Transverse colon (tissue), 3 donors: ENCODE measurements at regions not wholly inside any gene's neighbourhood (a gene's known extent, or its start where the extent isn't known, plus 50 kb on each side); places are given as distances from the start of the nearest gene placed in this dataset.

Experiments used
- EP300 ChIP-seq: sonication (generic); formaldehyde crosslinking; IDR thresholded peaks from one replicate; pipeline ENCODE4 v1.6.1; 2017; ENCODE audit warnings: antibody characterized with exemption, low read depth
- POLR2A ChIP-seq: fragments of 450-650 bp; IDR thresholded peaks from one replicate; pipeline ENCODE4 v1.6.1; 2016; ENCODE audit warnings: antibody characterized with exemption, mild to moderate bottlenecking, moderate library complexity
- POLR2AphosphoS5 ChIP-seq, 3 donors: sonication (generic); formaldehyde crosslinking; IDR thresholded peaks; one replicate each; pipeline ENCODE4 v1.6.1; 2016; ENCODE audit warnings: antibody characterized with exemption in 3 of 3

DNA sequence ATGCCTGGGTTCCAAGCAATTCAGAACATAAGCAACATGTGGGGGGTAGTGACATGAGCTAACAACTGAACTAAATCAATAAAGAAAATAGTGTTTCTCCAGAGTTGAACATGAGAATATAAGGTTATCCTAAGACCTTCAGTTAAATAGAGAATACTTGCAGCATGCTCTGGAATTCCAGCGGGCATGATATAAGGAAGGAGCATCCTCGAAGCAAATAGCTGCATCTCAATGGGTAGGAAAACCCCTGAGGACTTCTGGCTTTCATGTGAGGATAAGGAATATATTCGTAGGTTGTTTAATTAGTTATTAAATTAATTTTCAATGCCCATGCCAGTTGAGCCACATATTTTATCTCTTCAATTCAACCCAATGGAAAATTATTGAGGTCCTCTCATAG lies 631.2 kb upstream of the EPHA7 start:
- no peak for TF ChIP-seq POLR2AphosphoS5 (IDR thresholded peaks at IDR 0.05)
- TF ChIP-seq EP300, result no peak
- no peak for TF ChIP-seq POLR2A
